Endodermal cell (in vitro differentiated cells): ENCODE measurements at regions not wholly inside any gene's neighbourhood (a gene's known extent, or its start where the extent isn't known, plus 50 kb on each side); places are given as distances from the start of the nearest gene placed in this dataset.

Experiments used
- DNase-seq: peaks from one replicate; pipeline ENCODE4 v3.0.0-alpha.2; 2017
- H3K27ac ChIP-seq: 2 replicates; pipeline ENCODE4 v1.5.1; 2013; ENCODE audit warnings: mild to moderate bottlenecking, low read depth, low read length, moderate library complexity
- H3K27me3 ChIP-seq: 2 replicates; pipeline ENCODE4 v1.6.1; 2013; ENCODE audit warnings: mild to moderate bottlenecking, low read length, moderate library complexity; ENCODE audit not compliant: insufficient read depth, control insufficient read depth, poor library complexity, severe bottlenecking
- H3K36me3 ChIP-seq: 2 replicates; pipeline ENCODE4 v1.7.0; 2013; ENCODE audit warnings: mild to moderate bottlenecking, low read length, moderate library complexity; ENCODE audit not compliant: control insufficient read depth, insufficient read depth
- H3K4me1 ChIP-seq: one replicate; pipeline ENCODE4 v1.7.0; 2013; ENCODE audit warnings: low read length; ENCODE audit not compliant: control insufficient read depth, insufficient read depth
- H3K4me3 ChIP-seq: 2 replicates; pipeline ENCODE4 v1.5.1; 2013; ENCODE audit warnings: mild to moderate bottlenecking, low read length, moderate library complexity
- H3K9ac ChIP-seq: 2 replicates; pipeline ENCODE4 v1.6.1; 2013; ENCODE audit warnings: mild to moderate bottlenecking, low read length, moderate library complexity; ENCODE audit not compliant: poor library complexity, severe bottlenecking; ENCODE audit errors: extremely low read depth
- H3K9me3 ChIP-seq: 2 replicates; pipeline ENCODE4 v1.6.1; 2013; ENCODE audit warnings: mild to moderate bottlenecking, low read length, moderate library complexity; ENCODE audit not compliant: control insufficient read depth
- H3K27ac Mint-ChIP-seq: 2 replicates; pipeline ENCODE4 v1.8.0; 2020; ENCODE audit warnings: mixed read lengths
- H3K27me3 Mint-ChIP-seq: 2 replicates; pipeline ENCODE4 v1.8.0; 2021; ENCODE audit warnings: mild to moderate bottlenecking, mixed read lengths; ENCODE audit not compliant: insufficient read depth
- H3K36me3 Mint-ChIP-seq: 2 replicates; pipeline ENCODE4 v1.8.0; 2020; ENCODE audit warnings: low read depth, mixed read lengths
- H3K4me1 Mint-ChIP-seq: 2 replicates; pipeline ENCODE4 v1.8.0; 2020; ENCODE audit warnings: mixed read lengths
- H3K4me3 Mint-ChIP-seq: 2 replicates; pipeline ENCODE4 v1.8.0; 2020; ENCODE audit warnings: mild to moderate bottlenecking, moderate library complexity, mixed read lengths
- H3K9me3 Mint-ChIP-seq: 2 replicates; pipeline ENCODE4 v1.8.0; 2020; ENCODE audit warnings: mild to moderate bottlenecking, mixed read lengths
- CTCF ChIP-seq: fragments of 200-600 bp; sonication (generic); conservative IDR thresholded peaks from 2 replicates; pipeline ENCODE4 v1.5.0; 2021; ENCODE audit warnings: antibody characterized with exemption, mild to moderate bottlenecking
- WGBS, 2 experiments: methylation state at CpG; one replicate each; pipeline versions ENCODE4 v1.1.5 to v1.1.7; 2013; ENCODE audit warnings: missing lambda C conversion rate in 2 of 2, mixed read lengths in 1 of 2; ENCODE audit not compliant: insufficient coverage in 1 of 2, insufficient read length in 1 of 2; 5-methylcytosine and 5-hydroxymethylcytosine counted together

GRCh38 chr16:35543486-35543885 lies 2084.1 kb downstream of the TP53TG3F start:
- no peak overlapping the region for H3K4me3 Mint-ChIP-seq
- no peak for TF ChIP-seq CTCF
- H3K9ac ChIP-seq, result no peak overlapping the region
- H3K36me3 Mint-ChIP-seq, result no peaks in the 10 kb centered on the region
- H3K9me3 ChIP-seq, result peaks cover 60% of the 10 kb centered on the region
- H3K27ac Mint-ChIP-seq, result no peak overlapping the region
- no peaks in the 10 kb centered on the region for H3K4me1 ChIP-seq
- H3K9me3 Mint-ChIP-seq, result peaks cover 82% of the 10 kb centered on the region
- no peak overlapping the region for H3K4me3 ChIP-seq
- no peaks in the 10 kb centered on the region for H3K27me3 ChIP-seq
- WGBS, 2 experiments, result 89 to 94% methylated on average over 26 to 27 of the region's 27 CpGs
- no peak for DNase-seq
- H3K36me3 ChIP-seq, result no peaks in the 10 kb centered on the region
- no peak overlapping the region for H3K27ac ChIP-seq
- no peaks in the 10 kb centered on the region for H3K4me1 Mint-ChIP-seq
- H3K27me3 Mint-ChIP-seq, result no peaks in the 10 kb centered on the region

GRCh38 chr16:35552763-35553162 lies 2093.4 kb downstream of the TP53TG3F start:
- no peak overlapping the region for H3K27ac Mint-ChIP-seq
- H3K9me3 Mint-ChIP-seq, result peaks cover 75% of the 10 kb centered on the region
- H3K27me3 Mint-ChIP-seq, result no peaks in the 10 kb centered on the region
- no peaks in the 10 kb centered on the region for H3K36me3 ChIP-seq
- no peak overlapping the region for H3K9ac ChIP-seq
- peaks cover 75% of the 10 kb centered on the region for H3K9me3 ChIP-seq
- DNase-seq, result no peak
- 88 to 90% methylated on average over 13 to 30 of the region's 31 CpGs for WGBS, 2 experiments
- H3K27me3 ChIP-seq, result no peaks in the 10 kb centered on the region
- H3K36me3 Mint-ChIP-seq, result peaks cover 2% of the 10 kb centered on the region
- no peak overlapping the region for H3K27ac ChIP-seq
- no peak overlapping the region for H3K4me3 ChIP-seq
- H3K4me1 Mint-ChIP-seq, result no peaks in the 10 kb centered on the region
- no peak overlapping the region for H3K4me3 Mint-ChIP-seq
- no peak for TF ChIP-seq CTCF
- H3K4me1 ChIP-seq, result no peaks in the 10 kb centered on the region

GRCh38 chr16:35557731-35558130 lies 2098.3 kb downstream of the TP53TG3F start:
- no peak overlapping the region for H3K4me3 ChIP-seq
- H3K4me1 ChIP-seq, result no peaks in the 10 kb centered on the region
- no peak overlapping the region for H3K4me3 Mint-ChIP-seq
- no peak for DNase-seq
- no peak for TF ChIP-seq CTCF
- peaks cover 86% of the 10 kb centered on the region for H3K9me3 ChIP-seq
- H3K27ac Mint-ChIP-seq, result no peak overlapping the region
- no peak overlapping the region for H3K9ac ChIP-seq
- H3K9me3 Mint-ChIP-seq, result peaks cover 92% of the 10 kb centered on the region
- H3K27ac ChIP-seq, result no peak overlapping the region
- H3K27me3 Mint-ChIP-seq, result no peaks in the 10 kb centered on the region
- no peaks in the 10 kb centered on the region for H3K27me3 ChIP-seq
- no peaks in the 10 kb centered on the region for H3K36me3 ChIP-seq
- no peaks in the 10 kb centered on the region for H3K4me1 Mint-ChIP-seq
- peaks cover 2% of the 10 kb centered on the region for H3K36me3 Mint-ChIP-seq
- 71 to 76% methylated on average over 1 to 2 of the region's 2 CpGs for WGBS, 2 experiments
